NB4 (cell line): ENCODE measurements at regions not wholly inside any gene's neighbourhood (a gene's known extent, or its start where the extent isn't known, plus 50 kb on each side); places are given as distances from the start of the nearest gene placed in this dataset.

Experiments used
- CTCF ChIP-seq: IDR thresholded peaks from one replicate; pipeline ENCODE4 v1.5.1; 2012; ENCODE audit warnings: low read depth, low read length
- POLR2A ChIP-seq: IDR thresholded peaks from 2 replicates; pipeline ENCODE4 v1.6.1; 2011; ENCODE audit warnings: mild to moderate bottlenecking; ENCODE audit not compliant: insufficient read length; ENCODE audit errors: extremely low read depth

DNA sequence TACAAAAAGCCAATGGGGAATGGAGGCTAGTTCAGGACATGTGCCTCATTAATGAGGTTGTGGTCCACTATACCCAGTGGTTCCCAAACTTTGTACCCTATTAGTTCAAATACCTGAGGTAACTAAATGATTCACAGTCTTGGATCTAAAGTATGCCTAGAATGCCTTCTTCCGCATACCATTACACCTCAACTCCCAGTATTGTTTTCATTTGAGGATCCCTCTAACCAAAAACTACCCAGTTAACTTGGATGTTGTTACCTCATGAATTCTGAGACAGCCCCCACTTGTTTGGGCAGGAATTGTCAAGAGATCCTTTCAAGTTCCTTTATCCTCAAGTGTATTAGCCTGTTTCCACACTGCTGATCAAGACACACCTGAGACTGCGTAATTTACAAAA lies 439.2 kb downstream of the PCDH10 start:
- TF ChIP-seq CTCF, result no peak
- TF ChIP-seq POLR2A, result no peak
